ENCODE measurements at regions not wholly inside any gene's neighbourhood (a gene's known extent, or its start where the extent isn't known, plus 50 kb on each side); places are given as distances from the start of the nearest gene placed in this dataset.

DNA sequence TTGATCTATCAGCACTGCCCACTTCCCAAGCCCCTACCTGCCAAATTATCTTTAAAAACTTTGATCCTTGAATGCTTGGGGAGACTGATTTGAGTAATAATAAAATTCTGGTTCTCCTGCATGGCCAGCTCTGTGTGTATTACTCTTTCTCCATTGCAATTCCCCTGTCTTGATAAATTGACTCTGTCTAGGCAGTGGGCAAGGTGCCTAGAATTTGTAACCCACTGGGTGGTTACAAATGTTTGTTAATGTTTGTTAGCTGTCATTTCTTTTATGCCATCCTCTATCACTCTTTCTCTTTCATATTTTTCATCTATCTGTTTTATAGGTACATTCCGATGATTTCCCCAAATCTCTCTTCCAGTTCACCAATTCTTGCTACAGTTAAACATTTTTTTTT lies 694.1 kb downstream of the TYW1 start:
- no peak for DNase-seq (ENCODE audit: low spot score)

DNA sequence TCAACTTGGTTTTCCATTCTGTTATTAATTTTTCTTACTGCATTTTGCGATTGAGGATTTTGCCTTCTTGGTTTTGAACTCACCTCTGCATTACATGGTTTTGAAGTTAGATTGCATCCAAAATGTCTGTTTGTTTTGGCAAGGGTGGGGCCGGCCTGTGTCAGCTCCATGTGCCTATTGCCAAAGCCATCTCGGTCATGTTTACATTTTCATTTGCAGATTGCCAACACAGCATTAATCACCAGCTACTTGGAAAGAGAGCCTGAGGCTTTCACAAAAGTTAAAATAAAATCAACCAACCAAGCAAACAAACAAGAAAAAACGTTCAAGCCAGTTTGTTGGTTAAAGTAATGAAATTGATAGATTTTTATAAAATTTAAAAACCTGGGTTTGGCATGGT lies 695.8 kb downstream of the TYW1 start:
- no peak for DNase-seq (ENCODE audit: low spot score)

DNA sequence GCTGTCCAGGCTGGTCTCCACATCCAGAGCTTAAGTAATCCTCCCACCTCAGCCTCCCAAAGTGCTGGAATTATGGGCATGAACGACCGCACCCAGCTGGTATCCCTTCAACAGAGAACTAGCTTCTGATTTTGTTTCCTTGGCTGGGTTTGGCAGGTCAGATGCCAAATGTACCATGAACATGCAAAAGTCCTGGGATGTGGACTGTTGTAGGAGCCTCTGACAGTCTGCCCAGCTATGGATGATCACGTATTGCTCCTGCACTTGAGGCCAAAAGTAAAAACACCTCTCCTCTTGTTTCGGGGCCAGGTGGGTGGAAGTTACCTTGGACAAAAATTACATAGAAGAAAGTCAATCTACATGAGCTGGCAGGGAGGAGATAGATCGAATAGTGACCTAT lies 699.5 kb downstream of the TYW1 start:
- no peak for DNase-seq (ENCODE audit: low spot score)

GRCh38 chr7:67696878-67697277 lies 700.2 kb downstream of the TYW1 start:
- no peak for DNase-seq (ENCODE audit: low spot score)

GRCh38 chr7:67698354-67698753 lies 701.7 kb downstream of the TYW1 start:
- no peak for DNase-seq (ENCODE audit: low spot score)

DNA sequence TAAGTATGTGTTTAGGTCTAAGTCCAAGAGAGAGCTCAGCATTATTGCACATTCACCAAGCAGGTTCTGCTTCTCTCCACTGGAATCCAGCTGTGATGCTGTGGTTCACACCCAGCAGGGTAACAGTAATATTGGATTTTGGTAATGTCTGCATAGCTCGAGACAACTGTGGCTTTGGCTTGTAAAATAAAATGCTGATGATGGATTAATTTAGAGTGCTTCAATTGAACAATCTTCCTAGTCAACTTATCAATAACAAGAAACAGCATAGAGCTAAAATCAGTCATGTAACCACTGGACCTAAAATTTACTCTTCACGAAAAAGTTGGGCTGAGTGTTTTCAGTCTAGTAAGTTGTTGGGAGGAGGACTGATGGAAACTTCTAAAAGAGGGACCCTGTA lies 709.2 kb downstream of the TYW1 start:
- DNase-seq (ENCODE audit: low spot score), result no peak

- no peak for DNase-seq (ENCODE audit: low spot score)
Measured at GRCh38 chr7:67711706-67712105, 715.1 kb downstream of the TYW1 start.

GRCh38 chr7:67713451-67714056 lies 716.9 kb downstream of the TYW1 start:
- no peak for DNase-seq (ENCODE audit: low spot score)

DNA sequence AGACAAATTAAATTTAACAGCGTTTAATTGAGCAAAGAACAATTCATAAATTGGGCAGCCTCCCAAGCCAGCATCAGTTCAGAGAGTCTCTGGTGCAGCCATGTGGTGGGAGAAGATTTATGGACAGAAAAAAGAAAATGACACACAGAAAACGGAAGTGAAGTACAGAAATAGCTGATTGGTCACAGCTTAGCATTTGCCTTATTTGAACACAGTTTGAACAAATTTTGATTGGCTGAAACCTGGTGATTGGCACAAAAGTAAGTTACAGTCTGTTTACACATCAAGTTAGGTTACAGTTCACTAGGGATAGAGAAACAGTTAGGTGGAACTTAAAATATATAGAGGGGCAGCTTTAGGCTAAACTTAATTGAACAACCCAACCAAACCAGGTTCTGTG lies 720.1 kb downstream of the TYW1 start:
- DNase-seq (ENCODE audit: low spot score), result no peak

DNA sequence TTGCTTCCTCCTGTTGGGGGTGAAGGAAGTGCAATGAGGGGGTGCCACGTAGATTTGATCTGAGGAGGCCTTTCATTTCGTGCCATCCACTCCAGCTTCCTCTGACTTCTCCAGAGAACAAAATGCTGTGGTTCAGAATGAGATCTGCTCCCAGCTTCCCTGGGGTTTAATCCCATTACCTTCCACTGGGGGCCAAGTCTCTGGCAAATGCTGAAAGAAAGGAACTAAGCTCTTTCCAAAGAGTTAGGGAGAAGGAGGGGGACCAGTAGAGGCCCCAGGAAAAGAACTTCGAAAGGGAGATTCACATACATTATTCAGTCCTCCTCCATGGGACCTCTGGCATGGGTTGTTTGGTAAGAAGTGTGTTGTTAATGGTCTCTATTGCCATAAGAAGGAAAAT lies 727.0 kb downstream of the TYW1 start:
- DNase-seq (ENCODE audit: low spot score), result no peak

DNA sequence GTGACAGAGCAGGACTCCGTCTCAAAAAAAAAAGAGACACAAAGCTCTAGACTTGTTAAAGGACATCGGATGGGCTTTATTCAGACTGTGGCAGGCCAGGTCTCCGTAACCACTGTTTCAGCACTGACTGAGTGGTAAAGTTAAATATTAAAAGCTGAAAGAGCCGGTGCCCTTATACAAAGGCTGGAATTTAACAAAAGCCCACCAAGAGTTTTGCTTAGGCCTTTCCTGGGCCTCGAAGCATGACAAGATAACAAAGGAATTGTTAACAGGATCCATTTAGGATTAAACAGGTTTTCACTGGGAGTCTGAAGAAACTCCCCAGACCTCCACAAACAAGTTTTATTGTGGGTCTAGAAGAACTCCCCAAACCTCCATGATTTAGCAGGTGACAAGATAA lies 727.8 kb downstream of the TYW1 start:
- DNase-seq (ENCODE audit: low spot score), result no peak

DNA sequence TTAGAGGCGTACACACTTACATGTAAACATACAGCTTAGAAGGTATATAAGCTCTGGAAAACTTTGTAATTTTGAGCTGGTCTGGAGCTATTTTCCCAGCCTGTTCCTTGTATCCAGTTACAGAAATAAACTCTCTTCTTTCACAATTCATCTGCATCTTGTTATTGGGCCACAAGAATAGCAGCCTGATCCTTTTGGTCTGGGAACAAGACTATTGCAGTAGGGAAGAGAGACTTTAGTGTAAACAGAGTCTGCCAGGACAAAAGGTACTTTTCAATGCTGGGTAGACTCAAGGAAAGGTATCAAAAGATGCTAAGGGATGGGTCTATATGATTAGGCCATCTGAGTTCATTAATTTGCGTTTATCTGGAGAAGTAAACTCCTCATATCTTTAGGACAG lies 728.3 kb downstream of the TYW1 start:
- no peak for DNase-seq (ENCODE audit: low spot score)

- DNase-seq (ENCODE audit: low spot score), result no peak
Measured at GRCh38 chr7:67725423-67725822, 728.8 kb downstream of the TYW1 start.

- no peak for DNase-seq (ENCODE audit: low spot score)
Measured at GRCh38 chr7:67729771-67730170, 733.1 kb downstream of the TYW1 start.

DNA sequence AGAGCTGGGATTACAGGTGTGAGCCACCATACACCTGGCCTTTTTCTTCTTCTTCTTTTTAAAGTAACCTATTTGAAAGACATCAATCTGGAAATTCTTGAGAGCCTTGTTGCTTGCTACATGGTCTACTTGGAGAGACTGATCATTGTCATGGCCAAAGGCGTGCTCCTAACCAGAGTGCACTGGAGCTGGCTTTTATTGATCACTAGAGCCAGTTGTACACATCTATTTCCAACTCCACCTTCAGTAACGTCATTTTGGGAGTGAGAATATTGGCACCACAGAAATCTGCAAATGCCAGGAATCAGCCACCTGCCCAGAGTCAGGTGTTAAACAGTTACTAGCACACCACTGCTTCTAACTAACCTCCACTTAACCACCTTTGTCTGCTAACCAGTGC lies 735.1 kb downstream of the TYW1 start:
- DNase-seq (ENCODE audit: low spot score), result no peak

GRCh38 chr7:67732898-67733297 lies 736.3 kb downstream of the TYW1 start:
- DNase-seq (ENCODE audit: low spot score), result no peak

GRCh38 chr7:67738145-67738544 lies 741.5 kb downstream of the TYW1 start:
- no peak for DNase-seq (ENCODE audit: low spot score)

- no peak for DNase-seq (ENCODE audit: low spot score)
Measured at GRCh38 chr7:67738958-67739357, 742.3 kb downstream of the TYW1 start.

GRCh38 chr7:67743501-67743900 lies 746.9 kb downstream of the TYW1 start:
- DNase-seq (ENCODE audit: low spot score), result no peak

DNA sequence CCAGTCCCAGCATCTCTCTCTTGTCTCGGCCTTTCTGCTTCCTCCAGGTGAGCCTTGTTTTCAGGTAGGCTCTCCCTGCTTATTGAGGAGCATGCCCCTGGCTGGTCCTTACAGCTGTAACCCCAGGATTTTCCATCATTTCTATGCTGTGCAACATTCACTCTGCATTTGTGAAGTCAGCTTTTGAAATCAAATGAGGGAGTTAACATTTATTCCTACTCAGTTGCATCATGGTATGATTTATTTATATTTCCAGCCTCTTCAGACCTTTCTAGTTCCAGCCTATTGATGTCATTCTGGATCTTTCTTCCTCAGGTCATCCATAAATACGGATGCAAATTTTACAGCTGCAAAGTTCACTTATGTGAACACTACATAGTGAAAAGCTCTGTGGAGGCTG lies 755.6 kb downstream of the TYW1 start:
- no peak for DNase-seq (ENCODE audit: low spot score)

- DNase-seq (ENCODE audit: low spot score), result no peak
Measured at GRCh38 chr7:67753891-67754290, 757.3 kb downstream of the TYW1 start.

DNA sequence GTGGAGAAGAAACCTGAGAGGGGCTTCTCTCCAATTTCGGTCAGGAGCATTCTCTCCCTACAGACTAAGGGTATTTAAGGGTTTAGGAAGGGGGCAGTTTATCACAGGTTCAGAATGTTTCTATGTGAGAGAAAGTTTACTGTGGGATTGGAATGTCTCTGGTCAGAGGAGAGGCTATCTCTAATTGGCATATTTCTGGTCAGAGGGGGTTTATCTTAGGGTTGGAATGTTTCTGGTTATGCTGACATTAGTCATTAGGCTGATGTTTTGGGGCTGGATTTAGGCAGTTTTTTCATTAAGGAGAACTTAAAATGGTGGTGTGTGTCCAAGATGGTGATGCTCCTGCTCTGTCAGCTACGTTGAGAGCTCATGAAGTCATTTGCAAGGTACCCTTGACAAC lies 758.0 kb downstream of the TYW1 start:
- DNase-seq (ENCODE audit: low spot score), result no peak

DNA sequence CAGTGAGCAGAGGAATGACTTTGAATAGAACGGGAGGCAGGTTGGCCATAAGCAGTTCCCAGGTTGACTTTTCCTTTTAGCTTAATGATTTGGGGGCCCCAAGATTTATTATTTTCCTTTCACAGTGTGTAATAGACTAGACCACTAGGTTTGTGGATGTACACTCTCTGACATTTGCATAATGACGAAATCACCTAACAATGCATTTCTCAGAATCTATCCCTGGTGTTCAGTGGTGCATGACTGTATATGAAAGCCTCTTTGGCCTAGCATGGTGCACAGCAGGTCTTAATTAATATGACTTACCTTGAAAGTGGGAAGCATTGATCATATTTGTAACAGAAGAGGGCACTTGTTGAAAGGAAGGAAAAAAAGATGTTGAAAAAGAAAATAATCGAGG lies 761.9 kb downstream of the TYW1 start:
- no peak for DNase-seq (ENCODE audit: low spot score)

DNA sequence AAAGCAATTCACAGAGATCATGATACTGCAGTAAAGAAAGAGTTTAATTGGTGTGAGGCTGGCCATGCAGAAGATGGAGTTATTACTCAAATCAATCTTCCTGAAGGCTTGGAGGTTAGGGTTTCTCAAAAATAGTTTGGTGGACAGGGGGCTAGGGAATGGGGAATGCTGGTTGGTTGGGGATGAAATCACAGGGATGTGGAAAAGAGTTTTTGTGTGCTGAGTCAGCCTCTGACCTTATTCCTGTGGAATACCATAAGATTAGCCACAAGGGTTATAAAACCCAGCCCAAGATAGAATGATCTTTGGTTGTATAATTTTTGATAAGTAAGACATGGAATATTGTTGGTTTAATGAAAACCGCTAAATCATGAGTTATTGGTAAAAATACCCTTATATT lies 764.3 kb downstream of the TYW1 start:
- no peak for DNase-seq (ENCODE audit: low spot score)

- DNase-seq (ENCODE audit: low spot score), result no peak
Measured at GRCh38 chr7:67762516-67762915, 765.9 kb downstream of the TYW1 start.

Measured in AG08396 (cell line).